OCI-LY3 (cell line): ENCODE measurements at regions not wholly inside any gene's neighbourhood (a gene's known extent, or its start where the extent isn't known, plus 50 kb on each side); places are given as distances from the start of the nearest gene placed in this dataset.

Source experiments
- EZH2phosphoT487 ChIP-seq: fragments of 200-600 bp; shearing (Covaris generic); IDR thresholded peaks from 2 replicates; pipeline ENCODE4 v1.6.1; 2018; ENCODE audit warnings: antibody characterized with exemption, mixed run types, low read depth
- TF ChIP-seq, protein P1 (sequence below): fragments of 200-600, 300-600 bp; sonication (generic); IDR thresholded peaks from 2 replicates; pipeline ENCODE4 v1.5.1; 2014; ENCODE audit warnings: antibody characterized with exemption, low read length, low read depth

DNA sequence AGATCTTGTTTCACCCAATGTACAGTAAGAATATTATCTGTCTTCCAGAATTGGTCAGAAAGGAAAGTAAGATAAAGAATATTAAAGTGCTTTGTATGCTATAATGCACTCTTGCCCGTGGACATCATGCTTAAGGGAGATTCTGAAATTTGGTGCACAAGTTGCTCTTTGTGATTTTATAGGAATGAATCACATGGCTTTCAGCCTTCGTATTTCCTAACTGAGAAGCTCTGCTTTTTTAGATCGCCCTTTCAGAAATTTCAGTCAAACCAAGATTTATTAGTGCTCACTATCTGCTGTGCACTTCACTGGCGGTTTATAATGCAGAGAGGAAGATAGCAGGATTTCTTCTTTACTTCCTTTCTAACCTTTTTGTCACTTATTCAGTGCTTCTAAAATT, 1248.5 kb upstream of the LRRN3 start:
- TF ChIP-seq, protein P1, sequence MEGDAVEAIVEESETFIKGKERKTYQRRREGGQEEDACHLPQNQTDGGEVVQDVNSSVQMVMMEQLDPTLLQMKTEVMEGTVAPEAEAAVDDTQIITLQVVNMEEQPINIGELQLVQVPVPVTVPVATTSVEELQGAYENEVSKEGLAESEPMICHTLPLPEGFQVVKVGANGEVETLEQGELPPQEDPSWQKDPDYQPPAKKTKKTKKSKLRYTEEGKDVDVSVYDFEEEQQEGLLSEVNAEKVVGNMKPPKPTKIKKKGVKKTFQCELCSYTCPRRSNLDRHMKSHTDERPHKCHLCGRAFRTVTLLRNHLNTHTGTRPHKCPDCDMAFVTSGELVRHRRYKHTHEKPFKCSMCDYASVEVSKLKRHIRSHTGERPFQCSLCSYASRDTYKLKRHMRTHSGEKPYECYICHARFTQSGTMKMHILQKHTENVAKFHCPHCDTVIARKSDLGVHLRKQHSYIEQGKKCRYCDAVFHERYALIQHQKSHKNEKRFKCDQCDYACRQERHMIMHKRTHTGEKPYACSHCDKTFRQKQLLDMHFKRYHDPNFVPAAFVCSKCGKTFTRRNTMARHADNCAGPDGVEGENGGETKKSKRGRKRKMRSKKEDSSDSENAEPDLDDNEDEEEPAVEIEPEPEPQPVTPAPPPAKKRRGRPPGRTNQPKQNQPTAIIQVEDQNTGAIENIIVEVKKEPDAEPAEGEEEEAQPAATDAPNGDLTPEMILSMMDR = no peak
- TF ChIP-seq EZH2phosphoT487 = no peak
